ENCODE measurements at regions not wholly inside any gene's neighbourhood (a gene's known extent, or its start where the extent isn't known, plus 50 kb on each side); places are given as distances from the start of the nearest gene placed in this dataset.

DNA sequence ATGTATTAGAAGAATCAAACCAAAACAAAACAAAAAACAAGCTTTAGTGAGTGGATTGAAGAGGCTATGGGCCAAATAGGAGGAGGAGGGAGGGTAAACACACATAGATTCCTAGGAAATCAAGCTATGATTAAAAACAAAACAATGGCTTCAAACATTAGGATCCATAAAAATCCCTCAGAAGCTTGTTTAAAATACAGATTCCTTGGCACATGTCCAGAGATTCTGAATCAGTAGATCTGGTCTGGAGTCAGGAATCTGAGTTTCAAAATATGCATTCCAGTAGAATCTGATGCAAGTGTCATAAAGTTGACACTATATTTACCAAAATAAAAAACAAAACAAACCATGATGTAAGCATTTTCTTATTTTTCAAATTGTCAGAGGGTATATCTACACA is 692.8 kb upstream of the SGCG start:
- TF ChIP-seq, protein P1, sequence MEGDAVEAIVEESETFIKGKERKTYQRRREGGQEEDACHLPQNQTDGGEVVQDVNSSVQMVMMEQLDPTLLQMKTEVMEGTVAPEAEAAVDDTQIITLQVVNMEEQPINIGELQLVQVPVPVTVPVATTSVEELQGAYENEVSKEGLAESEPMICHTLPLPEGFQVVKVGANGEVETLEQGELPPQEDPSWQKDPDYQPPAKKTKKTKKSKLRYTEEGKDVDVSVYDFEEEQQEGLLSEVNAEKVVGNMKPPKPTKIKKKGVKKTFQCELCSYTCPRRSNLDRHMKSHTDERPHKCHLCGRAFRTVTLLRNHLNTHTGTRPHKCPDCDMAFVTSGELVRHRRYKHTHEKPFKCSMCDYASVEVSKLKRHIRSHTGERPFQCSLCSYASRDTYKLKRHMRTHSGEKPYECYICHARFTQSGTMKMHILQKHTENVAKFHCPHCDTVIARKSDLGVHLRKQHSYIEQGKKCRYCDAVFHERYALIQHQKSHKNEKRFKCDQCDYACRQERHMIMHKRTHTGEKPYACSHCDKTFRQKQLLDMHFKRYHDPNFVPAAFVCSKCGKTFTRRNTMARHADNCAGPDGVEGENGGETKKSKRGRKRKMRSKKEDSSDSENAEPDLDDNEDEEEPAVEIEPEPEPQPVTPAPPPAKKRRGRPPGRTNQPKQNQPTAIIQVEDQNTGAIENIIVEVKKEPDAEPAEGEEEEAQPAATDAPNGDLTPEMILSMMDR (IDR thresholded peaks at IDR 0.05; ENCODE audit: low read depth, low read length) = no peak
- no peak for TF ChIP-seq POLR2A (IDR thresholded peaks at IDR 0.05; ENCODE audit: extremely low read depth, insufficient read length)
